ENCODE measurements at regions not wholly inside any gene's neighbourhood (a gene's known extent, or its start where the extent isn't known, plus 50 kb on each side); places are given as distances from the start of the nearest gene placed in this dataset.

DNA sequence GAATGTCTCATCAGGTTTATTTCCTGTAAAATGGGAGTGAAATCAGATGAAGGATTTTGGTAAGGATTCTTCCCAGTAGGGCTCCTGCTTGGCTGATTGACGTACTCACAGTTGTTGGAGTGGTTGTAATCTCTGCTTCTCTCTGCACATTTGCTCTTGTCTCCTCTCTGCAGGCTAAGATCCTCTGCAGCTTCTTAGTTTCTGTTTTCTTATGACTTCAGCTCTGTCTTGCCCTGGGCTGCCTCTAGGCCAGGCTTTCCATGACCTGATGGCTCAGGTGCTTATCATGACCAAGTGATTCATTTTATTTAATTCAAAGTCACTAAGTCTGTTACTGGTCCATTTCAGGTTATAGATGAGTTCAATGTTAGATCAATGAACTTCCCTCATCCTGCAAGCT is 394.5 kb upstream of the DDHD1 start:
- TF ChIP-seq POLR2AphosphoS5 (IDR thresholded peaks at IDR 0.05) (no peak), POLR2A (IDR thresholded peaks at IDR 0.05) (no peak)
- TF ChIP-seq, protein P1, sequence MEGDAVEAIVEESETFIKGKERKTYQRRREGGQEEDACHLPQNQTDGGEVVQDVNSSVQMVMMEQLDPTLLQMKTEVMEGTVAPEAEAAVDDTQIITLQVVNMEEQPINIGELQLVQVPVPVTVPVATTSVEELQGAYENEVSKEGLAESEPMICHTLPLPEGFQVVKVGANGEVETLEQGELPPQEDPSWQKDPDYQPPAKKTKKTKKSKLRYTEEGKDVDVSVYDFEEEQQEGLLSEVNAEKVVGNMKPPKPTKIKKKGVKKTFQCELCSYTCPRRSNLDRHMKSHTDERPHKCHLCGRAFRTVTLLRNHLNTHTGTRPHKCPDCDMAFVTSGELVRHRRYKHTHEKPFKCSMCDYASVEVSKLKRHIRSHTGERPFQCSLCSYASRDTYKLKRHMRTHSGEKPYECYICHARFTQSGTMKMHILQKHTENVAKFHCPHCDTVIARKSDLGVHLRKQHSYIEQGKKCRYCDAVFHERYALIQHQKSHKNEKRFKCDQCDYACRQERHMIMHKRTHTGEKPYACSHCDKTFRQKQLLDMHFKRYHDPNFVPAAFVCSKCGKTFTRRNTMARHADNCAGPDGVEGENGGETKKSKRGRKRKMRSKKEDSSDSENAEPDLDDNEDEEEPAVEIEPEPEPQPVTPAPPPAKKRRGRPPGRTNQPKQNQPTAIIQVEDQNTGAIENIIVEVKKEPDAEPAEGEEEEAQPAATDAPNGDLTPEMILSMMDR (IDR thresholded peaks at IDR 0.05): no peak
